ENCODE measurements at regions not wholly inside any gene's neighbourhood (a gene's known extent, or its start where the extent isn't known, plus 50 kb on each side); places are given as distances from the start of the nearest gene placed in this dataset.

DNA sequence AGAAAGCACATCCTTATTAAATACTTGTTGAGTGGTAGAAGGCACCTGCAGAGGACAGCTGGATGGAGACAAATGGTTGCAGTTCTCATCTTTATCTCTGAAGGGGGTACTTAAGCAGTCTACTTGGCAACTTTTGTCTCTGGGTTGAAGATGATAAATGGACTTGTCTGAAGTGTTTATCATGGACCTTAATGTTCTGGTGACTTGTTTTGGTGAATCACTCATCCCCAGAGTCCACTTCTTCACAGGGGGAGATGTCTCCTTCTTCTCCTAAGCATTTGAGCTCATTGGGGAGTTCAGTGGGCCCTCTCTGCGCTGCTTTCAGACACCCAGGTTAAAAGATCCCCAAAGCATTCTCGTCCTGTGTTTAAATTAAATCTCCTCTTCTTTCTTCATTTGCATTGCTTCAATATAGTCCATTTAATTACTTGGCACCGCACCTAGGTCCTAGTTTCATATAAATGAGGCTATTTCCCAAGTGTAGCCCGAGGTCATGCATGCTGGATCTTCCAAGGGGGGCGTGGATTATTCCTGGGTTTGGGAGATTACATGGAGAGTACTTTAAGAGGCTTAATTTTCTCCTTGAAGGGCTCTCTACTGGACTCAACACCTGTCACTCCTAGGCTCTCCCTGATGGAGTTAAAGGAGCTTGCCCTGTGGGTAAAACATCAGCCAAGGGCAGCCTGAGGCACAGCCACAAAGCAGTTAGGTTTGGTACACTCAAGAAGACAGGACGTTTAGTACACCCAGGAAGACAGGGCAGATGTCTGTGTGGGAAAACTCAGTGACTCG, 239.3 kb upstream of the C2CD4B start:
- Histone ChIP-seq H3K9me3 (replicated peaks in 1 of 2; ENCODE audit: control insufficient read depth in 2 of 2, insufficient read depth in 1 of 2, low read depth in 1 of 2, low read length in 2 of 2) (peaks cover under 1 to 10% of the 10 kb centered on the region in 2 donors), H3K23ac (ENCODE audit: low read depth, low read length, poor library complexity) (no peak overlapping the region), H2AK5ac (ENCODE audit: low read depth, low read length) (no peak overlapping the region), H2BK120ac (ENCODE audit: low read depth, low read length) (no peak overlapping the region), H4K91ac (ENCODE audit: low read depth, low read length, poor library complexity) (no peak overlapping the region), H3K27ac (replicated peaks; ENCODE audit: low read length) (no peak overlapping the region), H2BK5ac (ENCODE audit: low read length) (no peak overlapping the region), H3K9ac (ENCODE audit: low read depth, low read length, poor library complexity) (no peak overlapping the region), H3K4me1 (ENCODE audit: control insufficient read depth in 2 of 2, insufficient read depth in 1 of 2, low read depth in 1 of 2, low read length in 2 of 2) (no peaks in the 10 kb centered on the region), H3K4ac (ENCODE audit: low read length) (no peak overlapping the region), H3K79me1 (ENCODE audit: low read depth, low read length) (no peaks in the 10 kb centered on the region), H3K18ac (ENCODE audit: low read length) (no peak overlapping the region), H3K4me3 (ENCODE audit: low read length in 2 of 2) (no peak overlapping the region), H3K27me3 (ENCODE audit: control insufficient read depth in 3 of 3, insufficient read depth in 3 of 3, low read depth in 1 of 3, low read length in 3 of 3) (no peaks in the 10 kb centered on the region), H4K8ac (ENCODE audit: low read depth, low read length) (no peak overlapping the region), H2AFZ (ENCODE audit: low read length) (no peak overlapping the region), H3K36me3 (replicated peaks in 1 of 2; ENCODE audit: control insufficient read depth in 2 of 2, insufficient read depth in 2 of 2, low read length in 2 of 2) (peaks cover 0 to under 1% of the 10 kb centered on the region in 2 donors), H2BK15ac (ENCODE audit: low read length) (no peak overlapping the region), H3K4me2 (ENCODE audit: insufficient read depth, low read length, poor library complexity, severe bottlenecking) (no peak overlapping the region), H2BK12ac (ENCODE audit: low read length) (no peak overlapping the region), H3K14ac (ENCODE audit: low read length) (no peak overlapping the region)
- no CpG with 5 or more reads among the region's 7 CpGs for WGBS, 2 donors (ENCODE audit: extremely low coverage in 2 of 2, insufficient read length in 2 of 2, insufficient replicate concordance in 1 of 2)
- no peak for DNase-seq (ENCODE audit: low spot score)

DNA sequence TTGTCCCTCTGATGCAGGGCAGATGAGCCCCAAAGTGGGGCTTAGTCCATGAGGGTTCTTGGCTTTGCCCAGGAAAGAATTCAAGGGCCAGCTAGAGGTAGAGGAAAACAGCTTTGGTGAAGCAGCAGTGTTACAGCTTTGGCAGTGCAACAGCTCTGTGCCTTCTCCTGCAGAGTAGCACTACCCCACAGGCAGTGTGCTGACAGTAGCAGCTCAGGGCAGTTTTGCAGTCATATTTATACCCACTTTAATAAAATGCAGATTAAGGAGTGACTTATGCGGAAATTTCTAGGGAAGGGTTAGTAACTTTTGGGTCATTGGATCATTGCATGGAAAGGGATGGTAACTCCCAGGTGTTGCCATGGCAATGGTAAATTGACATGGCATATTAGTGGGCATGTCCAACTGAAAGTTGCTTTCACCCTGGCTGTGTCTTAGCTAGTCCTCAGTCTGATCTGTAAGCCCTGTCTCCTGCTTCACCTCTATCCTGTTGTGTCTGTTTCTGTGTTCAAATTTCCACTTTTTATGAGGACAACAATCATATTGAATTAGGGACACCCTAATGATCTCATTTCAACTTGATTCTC, 241.3 kb upstream of the C2CD4B start:
- Histone ChIP-seq H2AFZ (ENCODE audit: low read length) (no peak overlapping the region), H3K4ac (ENCODE audit: low read length) (no peak overlapping the region), H2BK120ac (ENCODE audit: low read depth, low read length) (no peak overlapping the region), H3K4me1 (ENCODE audit: control insufficient read depth in 2 of 2, insufficient read depth in 1 of 2, low read depth in 1 of 2, low read length in 2 of 2) (no peaks in the 10 kb centered on the region), H3K9ac (ENCODE audit: low read depth, low read length, poor library complexity) (no peak overlapping the region), H3K27ac (replicated peaks; ENCODE audit: low read length) (no peak overlapping the region), H3K36me3 (replicated peaks in 1 of 2; ENCODE audit: control insufficient read depth in 2 of 2, insufficient read depth in 2 of 2, low read length in 2 of 2) (no peaks in the 10 kb centered on the region), H2BK15ac (ENCODE audit: low read length) (no peak overlapping the region), H3K79me1 (ENCODE audit: low read depth, low read length) (no peaks in the 10 kb centered on the region), H3K27me3 (ENCODE audit: control insufficient read depth in 3 of 3, insufficient read depth in 3 of 3, low read depth in 1 of 3, low read length in 3 of 3) (no peaks in the 10 kb centered on the region), H2BK5ac (ENCODE audit: low read length) (no peak overlapping the region), H3K18ac (ENCODE audit: low read length) (no peak overlapping the region), H3K4me2 (ENCODE audit: insufficient read depth, low read length, poor library complexity, severe bottlenecking) (no peak overlapping the region), H4K8ac (ENCODE audit: low read depth, low read length) (no peak overlapping the region), H3K4me3 (ENCODE audit: low read length in 2 of 2) (no peak overlapping the region), H3K14ac (ENCODE audit: low read length) (no peak overlapping the region), H3K23ac (ENCODE audit: low read depth, low read length, poor library complexity) (no peak overlapping the region), H3K9me3 (replicated peaks in 1 of 2; ENCODE audit: control insufficient read depth in 2 of 2, insufficient read depth in 1 of 2, low read depth in 1 of 2, low read length in 2 of 2) (peaks cover 0 to 9% of the 10 kb centered on the region in 2 donors), H4K91ac (ENCODE audit: low read depth, low read length, poor library complexity) (no peak overlapping the region), H2BK12ac (ENCODE audit: low read length) (no peak overlapping the region), H2AK5ac (ENCODE audit: low read depth, low read length) (no peak overlapping the region)
- no peak for DNase-seq (ENCODE audit: low spot score)
- no CpG with 5 or more reads among the region's 1 CpG for WGBS, 2 donors (ENCODE audit: extremely low coverage in 2 of 2, insufficient read length in 2 of 2, insufficient replicate concordance in 1 of 2)

DNA sequence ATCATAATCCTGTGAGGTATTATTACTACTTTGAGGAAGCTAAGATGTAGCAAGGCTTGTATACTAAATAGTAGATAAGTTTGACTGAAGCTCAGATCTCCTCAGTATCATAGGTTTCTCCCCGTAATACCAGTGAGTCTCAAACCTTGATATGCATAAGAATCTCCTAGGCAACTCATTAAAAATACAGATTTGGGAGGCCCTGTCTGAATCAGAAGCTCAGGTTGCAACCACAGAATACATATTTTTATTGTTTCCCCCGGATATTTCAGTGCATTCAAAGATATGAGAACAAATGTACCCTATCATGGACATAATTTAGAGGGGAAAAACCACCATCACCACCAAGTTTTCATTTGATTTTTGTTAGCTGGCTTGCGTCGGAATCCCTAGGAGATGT, 242.1 kb upstream of the C2CD4B start:
- Histone ChIP-seq H3K27ac (replicated peaks; ENCODE audit: low read length) (no peak overlapping the region), H3K14ac (ENCODE audit: low read length) (no peak overlapping the region), H3K79me1 (ENCODE audit: low read depth, low read length) (no peaks in the 10 kb centered on the region), H3K27me3 (ENCODE audit: control insufficient read depth in 3 of 3, insufficient read depth in 3 of 3, low read depth in 1 of 3, low read length in 3 of 3) (no peaks in the 10 kb centered on the region), H3K4me3 (ENCODE audit: low read length in 2 of 2) (no peak overlapping the region), H2BK12ac (ENCODE audit: low read length) (no peak overlapping the region), H2BK15ac (ENCODE audit: low read length) (no peak overlapping the region), H2AFZ (ENCODE audit: low read length) (no peak overlapping the region), H3K4me2 (ENCODE audit: insufficient read depth, low read length, poor library complexity, severe bottlenecking) (no peak overlapping the region), H2BK5ac (ENCODE audit: low read length) (no peak overlapping the region), H4K8ac (ENCODE audit: low read depth, low read length) (no peak overlapping the region), H3K9ac (ENCODE audit: low read depth, low read length, poor library complexity) (no peak overlapping the region), H4K91ac (ENCODE audit: low read depth, low read length, poor library complexity) (no peak overlapping the region), H3K9me3 (replicated peaks in 1 of 2; ENCODE audit: control insufficient read depth in 2 of 2, insufficient read depth in 1 of 2, low read depth in 1 of 2, low read length in 2 of 2) (peaks cover 0 to 9% of the 10 kb centered on the region in 2 donors), H2AK5ac (ENCODE audit: low read depth, low read length) (no peak overlapping the region), H3K4ac (ENCODE audit: low read length) (no peak overlapping the region), H2BK120ac (ENCODE audit: low read depth, low read length) (no peak overlapping the region), H3K4me1 (ENCODE audit: control insufficient read depth in 2 of 2, insufficient read depth in 1 of 2, low read depth in 1 of 2, low read length in 2 of 2) (no peaks in the 10 kb centered on the region), H3K18ac (ENCODE audit: low read length) (no peak overlapping the region), H3K36me3 (replicated peaks in 1 of 2; ENCODE audit: control insufficient read depth in 2 of 2, insufficient read depth in 2 of 2, low read length in 2 of 2) (no peaks in the 10 kb centered on the region), H3K23ac (ENCODE audit: low read depth, low read length, poor library complexity) (no peak overlapping the region)
- DNase-seq (ENCODE audit: low spot score), result no peak
- no CpG with 5 or more reads among the region's 4 CpGs for WGBS, 2 donors (ENCODE audit: extremely low coverage in 2 of 2, insufficient read length in 2 of 2, insufficient replicate concordance in 1 of 2)

DNA sequence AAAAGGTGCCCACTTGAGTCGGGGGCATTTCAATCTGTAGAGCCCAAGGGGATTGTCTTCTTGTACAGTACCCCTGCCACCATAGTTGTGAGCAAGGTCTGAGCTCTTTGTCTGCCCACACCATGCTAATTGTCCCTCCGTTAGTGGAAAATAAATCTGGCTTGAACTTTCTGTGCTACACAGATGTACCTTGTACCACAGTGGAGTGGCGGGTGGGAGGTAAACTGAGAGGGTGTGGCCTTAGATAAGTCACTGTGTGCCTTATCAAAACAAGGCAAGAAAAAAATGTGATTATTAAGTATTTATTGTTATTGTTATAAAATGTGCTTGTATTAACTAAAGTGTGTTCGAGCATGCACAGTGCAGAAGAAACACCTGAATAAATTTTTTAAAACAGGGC, 242.9 kb upstream of the C2CD4B start:
- Histone ChIP-seq H2BK5ac (ENCODE audit: low read length) (no peak overlapping the region), H3K14ac (ENCODE audit: low read length) (no peak overlapping the region), H3K4me2 (ENCODE audit: insufficient read depth, low read length, poor library complexity, severe bottlenecking) (no peak overlapping the region), H3K4ac (ENCODE audit: low read length) (no peak overlapping the region), H3K9ac (ENCODE audit: low read depth, low read length, poor library complexity) (no peak overlapping the region), H3K36me3 (replicated peaks in 1 of 2; ENCODE audit: control insufficient read depth in 2 of 2, insufficient read depth in 2 of 2, low read length in 2 of 2) (no peaks in the 10 kb centered on the region), H2AFZ (ENCODE audit: low read length) (no peak overlapping the region), H3K9me3 (replicated peaks in 1 of 2; ENCODE audit: control insufficient read depth in 2 of 2, insufficient read depth in 1 of 2, low read depth in 1 of 2, low read length in 2 of 2) (peaks cover 0 to 9% of the 10 kb centered on the region in 2 donors), H3K4me1 (ENCODE audit: control insufficient read depth in 2 of 2, insufficient read depth in 1 of 2, low read depth in 1 of 2, low read length in 2 of 2) (no peaks in the 10 kb centered on the region), H3K79me1 (ENCODE audit: low read depth, low read length) (no peaks in the 10 kb centered on the region), H2BK120ac (ENCODE audit: low read depth, low read length) (no peak overlapping the region), H3K27ac (replicated peaks; ENCODE audit: low read length) (no peak overlapping the region), H2BK12ac (ENCODE audit: low read length) (no peak overlapping the region), H3K18ac (ENCODE audit: low read length) (no peak overlapping the region), H2AK5ac (ENCODE audit: low read depth, low read length) (no peak overlapping the region), H3K23ac (ENCODE audit: low read depth, low read length, poor library complexity) (no peak overlapping the region), H3K27me3 (ENCODE audit: control insufficient read depth in 3 of 3, insufficient read depth in 3 of 3, low read depth in 1 of 3, low read length in 3 of 3) (no peaks in the 10 kb centered on the region), H3K4me3 (ENCODE audit: low read length in 2 of 2) (no peak overlapping the region), H4K8ac (ENCODE audit: low read depth, low read length) (no peak overlapping the region), H4K91ac (ENCODE audit: low read depth, low read length, poor library complexity) (no peak overlapping the region), H2BK15ac (ENCODE audit: low read length) (no peak overlapping the region)
- DNase-seq (ENCODE audit: low spot score), result no peak
- no CpG with 5 or more reads among the region's 4 CpGs for WGBS, 2 donors (ENCODE audit: extremely low coverage in 2 of 2, insufficient read length in 2 of 2, insufficient replicate concordance in 1 of 2)
